OCI-LY7 (cell line): ENCODE measurements at regions not wholly inside any gene's neighbourhood (a gene's known extent, or its start where the extent isn't known, plus 50 kb on each side); places are given as distances from the start of the nearest gene placed in this dataset.

Source experiments
- BruUV-seq: library from RNA; stranded (reverse); fragments of 400-500 nt; replicated peaks from 2 replicates; lab custom pipeline; 2021; lab: Mats Ljungman, UMichigan
- CTCF ChIA-PET: fragments of 300-600 bp; sonication (Branson Sonifier 250); formaldehyde crosslinking; loops from one replicate; lab custom pipeline; 2022; ENCODE audit warnings: antibody characterized with exemption; ENCODE audit not compliant: unreplicated experiment; lab: Charles Lee
- POLR2A ChIA-PET: fragments of 300-600 bp; sonication (Branson Sonifier 250); formaldehyde crosslinking; loops from one replicate; lab custom pipeline; 2022; ENCODE audit warnings: antibody characterized with exemption; lab: Charles Lee
- DNase-seq: peaks from one replicate; pipeline ENCODE4 v3.0.0-alpha.2; 2015; ENCODE audit warnings: low spot score
- H2AFZ ChIP-seq: fragments of 200-600 bp; sonication (generic), shearing (Covaris generic); 2 replicates; pipeline ENCODE4 v1.6.1; 2014; ENCODE audit warnings: mild to moderate bottlenecking, antibody characterized with exemption, low read length, moderate library complexity
- H3K27ac ChIP-seq: fragments of 200-600 bp; sonication (generic); 2 replicates; pipeline ENCODE4 v1.5.1; 2014; ENCODE audit warnings: mixed run types, low read depth, mild to moderate bottlenecking, moderate library complexity, low read length, inconsistent platforms; ENCODE audit not compliant: poor library complexity, severe bottlenecking
- H3K36me3 ChIP-seq: fragments of 200-600 bp; sonication (generic); 2 replicates; pipeline ENCODE4 v1.6.1; 2014; ENCODE audit warnings: mild to moderate bottlenecking, antibody characterized with exemption, low read length, moderate library complexity, mixed read lengths; ENCODE audit not compliant: insufficient read depth
- H3K4me1 ChIP-seq: fragments of 200-600 bp; sonication (generic); 2 replicates; pipeline ENCODE4 v1.5.1; 2014; ENCODE audit warnings: mild to moderate bottlenecking, low read length; ENCODE audit not compliant: insufficient read depth, poor library complexity, severe bottlenecking
- H3K4me2 ChIP-seq: fragments of 200-600 bp; sonication (generic); 2 replicates; pipeline ENCODE4 v1.6.1; 2014; ENCODE audit warnings: mild to moderate bottlenecking, low read length
- H3K4me3 ChIP-seq: fragments of 200-600 bp; sonication (generic); 2 replicates; pipeline ENCODE4 v1.5.1; 2014; ENCODE audit warnings: mild to moderate bottlenecking, low read depth, low read length; ENCODE audit not compliant: poor library complexity, severe bottlenecking
- H3K79me2 ChIP-seq: fragments of 200-600 bp; sonication (generic); 2 replicates; pipeline ENCODE4 v1.6.1; 2016; ENCODE audit warnings: low read depth, mild to moderate bottlenecking, low read length, moderate library complexity, mixed read lengths; ENCODE audit not compliant: insufficient read depth
- H3K9me2 ChIP-seq: fragments of 200-600 bp; sonication (generic); 2 replicates; pipeline ENCODE4 v1.6.1; 2016; ENCODE audit warnings: mild to moderate bottlenecking, low read length, mixed read lengths; ENCODE audit not compliant: insufficient read depth
- H3K9me3 ChIP-seq: fragments of 200-600 bp; sonication (generic); 2 replicates; pipeline ENCODE4 v1.6.1; 2014; ENCODE audit warnings: mild to moderate bottlenecking, mixed run types, low read length, mixed read lengths
- H4K20me1 ChIP-seq: fragments of 200-600 bp; sonication (generic); 2 replicates; pipeline ENCODE4 v1.6.1; 2014; ENCODE audit warnings: mild to moderate bottlenecking, antibody characterized with exemption, low read length, moderate library complexity, mixed read lengths; ENCODE audit not compliant: insufficient read depth
- CTCF ChIP-seq: fragments of 200-600 bp; sonication (generic); conservative IDR thresholded peaks from 2 replicates; pipeline ENCODE4 v1.5.1; 2014; ENCODE audit warnings: mild to moderate bottlenecking, antibody characterized with exemption, low read length, moderate library complexity, mixed read lengths
- EZH2phosphoT487 ChIP-seq: fragments of 200-600 bp; sonication (generic); IDR thresholded peaks from 2 replicates; pipeline ENCODE4 v1.6.1; 2018; ENCODE audit warnings: low read depth, borderline replicate concordance, mild to moderate bottlenecking, mixed run types, antibody characterized with exemption, low read length, moderate library complexity, mixed read lengths
- intact Hi-C: fragments of 100-400 bp; cut with micrococcal nuclease; formaldehyde crosslinking; loops from one replicate; pipeline ENCODE4 v1.10.0; 2022; ENCODE audit not compliant: unreplicated experiment

- H3K4me1 ChIP-seq, result no peaks in the 10 kb centered on the region
- no peaks in the 10 kb centered on the region for H4K20me1 ChIP-seq
- CTCF ChIA-PET, result no interaction called here
- H3K79me2 ChIP-seq, result no peaks in the 10 kb centered on the region
- intact Hi-C loops, result no loop called here
- no peak overlapping the region for H3K27ac ChIP-seq
- POLR2A ChIA-PET, result no interaction called here
- no peak overlapping the region for H3K4me2 ChIP-seq
- no peaks in the 10 kb centered on the region for H3K9me3 ChIP-seq
- H3K4me3 ChIP-seq, result no peak overlapping the region
- BruUV-seq, result no TSS peak
- DNase-seq, result no peak
- H2AFZ ChIP-seq, result no peak overlapping the region
- H3K36me3 ChIP-seq, result no peaks in the 10 kb centered on the region
- no peaks in the 10 kb centered on the region for H3K9me2 ChIP-seq
- TF ChIP-seq EZH2phosphoT487, result no peak
- TF ChIP-seq CTCF, result no peak
These were observed 243.3 kb upstream of the SLC7A11 start for GRCh38 chr4:138485498-138485897.

GRCh38 chr4:138475116-138475515 is 233.0 kb upstream of the SLC7A11 start:
- no peaks in the 10 kb centered on the region for H3K9me2 ChIP-seq
- H3K36me3 ChIP-seq, result no peaks in the 10 kb centered on the region
- no peak overlapping the region for H3K4me3 ChIP-seq
- intact Hi-C loops, result no loop called here
- no peak overlapping the region for H2AFZ ChIP-seq
- POLR2A ChIA-PET, result interaction anchor here (1.3 kb wide), 1 partner anchor 13 kb away, joined by 3 read pairs; no protein-coding TSS in a partner anchor
- H4K20me1 ChIP-seq, result no peaks in the 10 kb centered on the region
- CTCF ChIA-PET, result no interaction called here
- H3K4me2 ChIP-seq, result no peak overlapping the region
- H3K4me1 ChIP-seq, result no peaks in the 10 kb centered on the region
- no peak for TF ChIP-seq CTCF
- no peak for TF ChIP-seq EZH2phosphoT487
- no peaks in the 10 kb centered on the region for H3K79me2 ChIP-seq
- no TSS peak for BruUV-seq
- no peak for DNase-seq
- no peaks in the 10 kb centered on the region for H3K9me3 ChIP-seq
- no peak overlapping the region for H3K27ac ChIP-seq

- intact Hi-C loops, result no loop called here
- H3K4me3 ChIP-seq, result no peak overlapping the region
- ChIA-PET POLR2A (interaction anchor here (1.3 kb wide), 1 partner anchor 21 kb away, joined by 4 read pairs; no protein-coding TSS in a partner anchor), CTCF (no interaction called here)
- TF ChIP-seq EZH2phosphoT487, result no peak
- no peak for TF ChIP-seq CTCF
- no peak overlapping the region for H2AFZ ChIP-seq
- no peak overlapping the region for H3K4me2 ChIP-seq
- H3K9me2 ChIP-seq, result no peaks in the 10 kb centered on the region
- H3K79me2 ChIP-seq, result no peaks in the 10 kb centered on the region
- H3K27ac ChIP-seq, result no peak overlapping the region
- no TSS peak for BruUV-seq
- DNase-seq, result no peak
- H3K9me3 ChIP-seq, result no peaks in the 10 kb centered on the region
- H3K4me1 ChIP-seq, result no peaks in the 10 kb centered on the region
- no peaks in the 10 kb centered on the region for H4K20me1 ChIP-seq
- no peaks in the 10 kb centered on the region for H3K36me3 ChIP-seq
These were observed 231.2 kb upstream of the SLC7A11 start for GRCh38 chr4:138473339-138473738.
